Neural crest cell (in vitro differentiated cells): ENCODE measurements at regions not wholly inside any gene's neighbourhood (a gene's known extent, or its start where the extent isn't known, plus 50 kb on each side); places are given as distances from the start of the nearest gene placed in this dataset.

Source experiments
- DNase-seq: peaks from one replicate; pipeline ENCODE4 v3.0.0; 2021; ENCODE audit warnings: low read depth, mixed read lengths, low spot score
- H3K27ac Mint-ChIP-seq: one replicate; pipeline ENCODE4 v1.8.0; 2021; ENCODE audit warnings: mild to moderate bottlenecking, mixed read lengths; ENCODE audit not compliant: unreplicated experiment
- H3K27me3 Mint-ChIP-seq: 2 replicates; pipeline ENCODE4 v1.8.0; 2021; ENCODE audit warnings: low read depth, mild to moderate bottlenecking, mixed read lengths
- H3K36me3 Mint-ChIP-seq: 2 replicates; pipeline ENCODE4 v1.8.0; 2021; ENCODE audit warnings: low read depth, mild to moderate bottlenecking, mixed read lengths
- H3K4me1 Mint-ChIP-seq: 2 replicates; pipeline ENCODE4 v1.8.0; 2021; ENCODE audit warnings: mixed read lengths
- H3K4me3 Mint-ChIP-seq: one replicate; pipeline ENCODE4 v1.8.0; 2021; ENCODE audit warnings: mild to moderate bottlenecking, mixed read lengths
- H3K9me3 Mint-ChIP-seq: 2 replicates; pipeline ENCODE4 v1.8.0; 2021; ENCODE audit warnings: mixed read lengths
- TF ChIP-seq, protein P1 (sequence below): fragments of 200-600 bp; sonication (generic); conservative IDR thresholded peaks from 2 replicates; pipeline ENCODE4 v1.5.0; 2021; ENCODE audit warnings: antibody characterized with exemption, mild to moderate bottlenecking

DNA sequence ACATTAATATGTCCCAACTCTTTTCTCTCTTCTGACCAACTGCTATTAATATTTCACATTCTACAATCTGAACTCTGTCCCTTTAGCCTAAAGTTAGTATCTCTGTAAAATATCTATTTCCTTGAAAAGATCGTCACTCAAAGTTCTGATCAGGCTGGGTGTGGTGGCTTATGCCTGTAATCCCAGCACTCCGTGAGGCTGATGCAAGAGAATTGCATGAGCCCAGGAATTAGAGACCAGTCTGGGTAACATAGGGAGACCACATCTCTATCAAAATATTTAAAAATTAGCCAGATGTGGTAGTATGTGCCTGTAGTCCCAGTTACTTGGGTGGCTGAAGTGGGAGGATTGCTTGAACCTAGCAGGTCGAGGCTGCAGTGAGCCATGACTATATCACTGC, 695.6 kb downstream of the MCTP2 start:
- Mint-ChIP-seq H3K27ac (no peak overlapping the region), H3K9me3 (peaks cover 5% of the 10 kb centered on the region), H3K4me1 (no peaks in the 10 kb centered on the region), H3K4me3 (no peak overlapping the region), H3K36me3 (no peaks in the 10 kb centered on the region), H3K27me3 (no peaks in the 10 kb centered on the region)
- TF ChIP-seq, protein P1, sequence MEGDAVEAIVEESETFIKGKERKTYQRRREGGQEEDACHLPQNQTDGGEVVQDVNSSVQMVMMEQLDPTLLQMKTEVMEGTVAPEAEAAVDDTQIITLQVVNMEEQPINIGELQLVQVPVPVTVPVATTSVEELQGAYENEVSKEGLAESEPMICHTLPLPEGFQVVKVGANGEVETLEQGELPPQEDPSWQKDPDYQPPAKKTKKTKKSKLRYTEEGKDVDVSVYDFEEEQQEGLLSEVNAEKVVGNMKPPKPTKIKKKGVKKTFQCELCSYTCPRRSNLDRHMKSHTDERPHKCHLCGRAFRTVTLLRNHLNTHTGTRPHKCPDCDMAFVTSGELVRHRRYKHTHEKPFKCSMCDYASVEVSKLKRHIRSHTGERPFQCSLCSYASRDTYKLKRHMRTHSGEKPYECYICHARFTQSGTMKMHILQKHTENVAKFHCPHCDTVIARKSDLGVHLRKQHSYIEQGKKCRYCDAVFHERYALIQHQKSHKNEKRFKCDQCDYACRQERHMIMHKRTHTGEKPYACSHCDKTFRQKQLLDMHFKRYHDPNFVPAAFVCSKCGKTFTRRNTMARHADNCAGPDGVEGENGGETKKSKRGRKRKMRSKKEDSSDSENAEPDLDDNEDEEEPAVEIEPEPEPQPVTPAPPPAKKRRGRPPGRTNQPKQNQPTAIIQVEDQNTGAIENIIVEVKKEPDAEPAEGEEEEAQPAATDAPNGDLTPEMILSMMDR = no peak
- DNase-seq = no peak

DNA sequence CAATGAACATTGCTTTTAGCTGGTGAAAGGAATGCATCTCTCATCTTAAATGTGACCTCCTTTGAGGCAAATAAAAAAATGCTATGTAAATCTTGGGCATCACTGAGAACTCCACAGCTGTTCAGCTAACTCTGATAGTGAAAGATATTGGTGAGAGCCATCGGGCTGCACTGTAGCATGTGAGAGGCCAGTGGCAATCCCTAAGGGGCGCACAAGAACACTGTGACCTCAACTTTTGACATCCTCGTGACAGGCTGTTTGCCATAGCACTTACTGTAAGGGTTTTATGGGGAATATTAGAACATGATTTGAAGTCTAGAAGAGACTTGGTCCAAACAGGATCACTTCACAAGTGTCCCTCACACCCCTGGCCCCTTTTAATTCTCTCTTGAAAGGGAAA, 697.9 kb downstream of the MCTP2 start:
- no peaks in the 10 kb centered on the region for H3K4me1 Mint-ChIP-seq
- no peak overlapping the region for H3K27ac Mint-ChIP-seq
- H3K4me3 Mint-ChIP-seq = no peak overlapping the region
- no peaks in the 10 kb centered on the region for H3K27me3 Mint-ChIP-seq
- H3K9me3 Mint-ChIP-seq = peaks cover 5% of the 10 kb centered on the region
- DNase-seq = no peak
- H3K36me3 Mint-ChIP-seq = no peaks in the 10 kb centered on the region
- TF ChIP-seq, protein P1 = no peak

DNA sequence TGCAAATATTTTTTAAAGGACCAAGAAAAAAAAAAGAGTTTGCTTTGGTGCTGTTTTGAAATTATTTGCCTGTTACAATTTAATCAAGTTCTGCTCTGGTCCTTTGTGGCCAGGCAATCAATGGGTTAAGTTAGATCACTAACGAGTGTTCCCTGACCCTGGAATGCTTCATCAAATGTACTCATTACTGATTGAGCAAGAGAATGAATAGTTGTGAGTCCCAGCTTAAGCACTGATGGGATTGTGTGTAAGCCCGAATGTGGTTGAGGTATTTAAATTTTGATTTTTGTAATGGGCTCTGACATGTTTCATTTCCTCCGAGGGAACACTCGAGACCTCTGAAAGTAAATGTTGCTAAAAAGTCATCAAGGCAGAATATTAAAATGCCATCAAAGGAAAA, 699.1 kb downstream of the MCTP2 start:
- Mint-ChIP-seq H3K4me1 (no peaks in the 10 kb centered on the region), H3K9me3 (peaks cover 12% of the 10 kb centered on the region), H3K27ac (no peak overlapping the region), H3K36me3 (peaks cover 8% of the 10 kb centered on the region), H3K4me3 (no peak overlapping the region), H3K27me3 (no peaks in the 10 kb centered on the region)
- TF ChIP-seq, protein P1 = no peak
- DNase-seq = no peak

DNA sequence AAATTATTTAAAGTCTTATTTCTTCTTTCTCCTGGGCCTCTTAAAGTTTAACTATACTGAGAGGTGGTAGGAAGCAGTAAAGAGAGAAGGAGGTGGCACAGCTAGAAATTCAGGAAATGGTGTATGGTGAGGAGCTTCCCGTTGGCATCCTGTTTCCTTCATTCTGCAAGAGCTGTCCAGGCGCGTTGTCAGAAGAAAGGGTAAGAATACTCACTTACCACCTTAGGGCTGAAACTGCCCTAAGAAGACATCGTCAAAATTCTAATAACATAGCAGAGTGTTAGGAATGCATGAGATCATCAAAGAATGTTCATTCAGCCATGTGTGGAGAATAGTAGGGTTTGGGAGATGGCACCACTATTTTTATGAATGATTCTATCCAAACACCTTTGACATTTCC, 699.6 kb downstream of the MCTP2 start:
- H3K4me1 Mint-ChIP-seq = no peaks in the 10 kb centered on the region
- TF ChIP-seq, protein P1 = no peak
- H3K36me3 Mint-ChIP-seq = peaks cover 11% of the 10 kb centered on the region
- no peak overlapping the region for H3K4me3 Mint-ChIP-seq
- peaks cover 14% of the 10 kb centered on the region for H3K9me3 Mint-ChIP-seq
- no peak overlapping the region for H3K27ac Mint-ChIP-seq
- no peaks in the 10 kb centered on the region for H3K27me3 Mint-ChIP-seq
- no peak for DNase-seq

DNA sequence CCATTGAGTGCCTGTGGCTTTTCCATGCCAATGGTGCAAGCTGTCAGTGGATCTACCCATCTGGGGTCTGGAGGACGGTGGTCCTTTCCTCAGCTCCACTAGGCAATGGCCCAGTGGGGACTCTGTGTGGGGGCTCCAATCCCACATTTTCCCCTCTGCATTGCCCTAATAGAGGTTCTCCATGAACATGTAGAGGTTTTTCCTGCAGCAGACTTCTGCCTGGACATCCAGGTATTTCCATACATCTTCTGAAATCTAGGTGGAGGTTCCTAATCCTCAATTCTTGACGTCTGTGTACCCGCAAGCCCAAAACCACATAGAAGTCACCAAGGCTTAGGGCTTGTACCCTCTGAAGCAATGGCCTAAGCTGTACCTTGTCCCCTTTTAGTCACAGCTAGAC, 703.1 kb downstream of the MCTP2 start:
- H3K27ac Mint-ChIP-seq = no peak overlapping the region
- peaks cover 9% of the 10 kb centered on the region for H3K9me3 Mint-ChIP-seq
- H3K4me1 Mint-ChIP-seq = no peaks in the 10 kb centered on the region
- TF ChIP-seq, protein P1 = no peak
- no peaks in the 10 kb centered on the region for H3K27me3 Mint-ChIP-seq
- no peak for DNase-seq
- H3K36me3 Mint-ChIP-seq = peaks cover 13% of the 10 kb centered on the region
- no peak overlapping the region for H3K4me3 Mint-ChIP-seq

DNA sequence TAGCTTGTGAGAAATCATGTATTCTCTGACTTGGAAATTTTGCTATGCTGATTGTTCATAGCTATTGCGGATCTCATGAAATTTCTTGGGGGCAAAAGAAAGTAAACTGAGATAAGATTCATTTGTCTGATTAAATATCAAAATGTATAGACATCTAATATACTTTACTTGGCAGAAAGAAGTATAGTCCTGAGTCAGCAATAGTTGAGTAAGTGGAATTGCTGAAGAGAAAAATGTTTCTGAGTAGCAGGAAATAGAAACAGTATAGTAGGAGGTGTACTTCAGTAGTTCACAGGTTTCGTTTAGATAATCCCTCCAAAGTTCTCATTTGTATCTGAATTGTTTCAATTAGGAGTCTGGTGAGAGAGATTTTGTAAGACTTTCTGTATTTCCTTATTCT, 705.9 kb downstream of the MCTP2 start:
- H3K9me3 Mint-ChIP-seq = peaks cover 9% of the 10 kb centered on the region
- H3K27ac Mint-ChIP-seq = no peak overlapping the region
- H3K27me3 Mint-ChIP-seq = no peaks in the 10 kb centered on the region
- no peak for DNase-seq
- H3K4me1 Mint-ChIP-seq = no peaks in the 10 kb centered on the region
- TF ChIP-seq, protein P1 = no peak
- H3K36me3 Mint-ChIP-seq = peaks cover 13% of the 10 kb centered on the region
- no peak overlapping the region for H3K4me3 Mint-ChIP-seq
